ENCODE measurements at regions not wholly inside any gene's neighbourhood (a gene's known extent, or its start where the extent isn't known, plus 50 kb on each side); places are given as distances from the start of the nearest gene placed in this dataset.

DNA sequence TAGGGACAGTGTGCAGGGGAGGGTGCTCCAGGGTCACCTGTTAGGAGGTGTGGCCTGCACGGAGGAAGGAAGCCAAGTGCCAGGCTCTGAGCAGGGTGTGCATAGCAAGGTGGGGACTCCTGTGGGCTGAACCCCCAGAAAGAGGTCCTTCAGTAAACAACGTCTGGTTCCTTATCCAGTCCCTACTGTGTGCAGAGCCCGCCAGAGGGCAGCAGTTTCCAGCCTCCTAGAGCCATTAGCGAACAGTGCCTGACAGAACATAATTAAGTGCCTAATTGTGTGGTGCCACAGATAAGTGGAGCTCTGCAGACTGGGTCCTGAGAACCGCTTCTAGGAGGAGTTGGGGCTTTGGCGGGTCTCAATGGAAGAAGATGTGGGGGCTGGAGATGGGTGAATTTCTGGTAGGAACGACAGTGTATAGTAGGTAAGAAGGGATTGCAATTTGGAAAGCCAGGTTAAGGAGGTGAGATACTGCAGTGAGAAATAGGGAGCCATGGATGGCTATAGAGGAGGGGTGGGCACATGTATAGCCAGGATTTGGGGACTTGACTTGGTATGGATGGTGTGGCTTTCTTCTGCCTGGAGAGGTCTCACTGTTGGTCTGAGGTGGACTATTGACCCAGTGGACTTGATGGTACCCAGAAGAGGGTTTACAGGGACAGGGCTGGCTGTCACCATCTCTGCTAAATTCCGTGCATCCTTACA is 323.1 kb downstream of the ZNF536 start:
- H3K4me3 ChIP-seq (ENCODE audit: low read length in 2 of 2), result no peak overlapping the region
- H3K36me3 ChIP-seq (ENCODE audit: control insufficient read depth in 2 of 2, insufficient read depth in 2 of 2, low read length in 2 of 2), result no peaks in the 10 kb centered on the region
- no peak overlapping the region for H3K9ac ChIP-seq (ENCODE audit: low read length in 2 of 2)
- H3K27ac ChIP-seq (ENCODE audit: low read length), result no peak overlapping the region
- H3K27me3 ChIP-seq (ENCODE audit: control insufficient read depth in 1 of 2, insufficient read depth in 2 of 2, low read length in 2 of 2), result no peaks in the 10 kb centered on the region
- H3K4me1 ChIP-seq (ENCODE audit: control insufficient read depth, insufficient read depth, low read length), result peaks cover 14% of the 10 kb centered on the region
- no peaks in the 10 kb centered on the region for H3K9me3 ChIP-seq (ENCODE audit: control insufficient read depth in 2 of 2, low read length in 2 of 2)

DNA sequence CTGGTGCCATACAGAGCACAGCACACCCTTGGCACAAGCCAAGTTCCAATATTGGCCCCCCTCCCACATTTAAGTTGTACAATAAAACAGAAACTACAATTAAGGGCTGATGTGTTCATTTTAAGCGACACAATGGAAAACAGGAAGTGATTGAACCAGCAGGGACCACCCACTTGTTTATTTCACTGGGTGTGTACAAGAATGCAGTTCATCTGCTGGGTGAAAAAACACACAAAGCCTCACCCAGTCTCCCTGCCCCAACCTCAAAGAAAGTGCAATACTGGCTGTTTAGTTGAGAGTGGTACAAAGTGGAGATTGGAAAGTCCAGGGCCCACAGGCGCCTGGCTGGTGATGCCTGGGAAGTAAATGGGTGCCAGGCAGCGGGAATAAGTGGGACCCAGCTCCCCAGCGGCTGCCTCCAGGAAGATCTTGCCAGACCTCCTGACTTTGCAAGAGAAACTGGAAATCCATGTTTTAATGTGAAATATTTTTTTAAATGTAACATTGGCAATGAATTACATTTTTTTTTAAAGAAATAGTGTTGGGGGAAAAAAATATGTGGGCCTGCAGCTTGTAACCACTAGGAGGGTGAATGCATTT is 322.1 kb downstream of the ZNF536 start:
- Histone ChIP-seq H3K9ac (ENCODE audit: low read length in 2 of 2) (no peak overlapping the region), H3K27ac (ENCODE audit: low read length) (no peak overlapping the region), H3K27me3 (ENCODE audit: control insufficient read depth in 1 of 2, insufficient read depth in 2 of 2, low read length in 2 of 2) (peaks cover 0 to under 1% of the 10 kb centered on the region in 2 donors), H3K4me3 (ENCODE audit: low read length in 2 of 2) (no peak overlapping the region), H3K4me1 (ENCODE audit: control insufficient read depth, insufficient read depth, low read length) (peaks cover 14% of the 10 kb centered on the region), H3K36me3 (ENCODE audit: control insufficient read depth in 2 of 2, insufficient read depth in 2 of 2, low read length in 2 of 2) (no peaks in the 10 kb centered on the region), H3K9me3 (ENCODE audit: control insufficient read depth in 2 of 2, low read length in 2 of 2) (no peaks in the 10 kb centered on the region)

DNA sequence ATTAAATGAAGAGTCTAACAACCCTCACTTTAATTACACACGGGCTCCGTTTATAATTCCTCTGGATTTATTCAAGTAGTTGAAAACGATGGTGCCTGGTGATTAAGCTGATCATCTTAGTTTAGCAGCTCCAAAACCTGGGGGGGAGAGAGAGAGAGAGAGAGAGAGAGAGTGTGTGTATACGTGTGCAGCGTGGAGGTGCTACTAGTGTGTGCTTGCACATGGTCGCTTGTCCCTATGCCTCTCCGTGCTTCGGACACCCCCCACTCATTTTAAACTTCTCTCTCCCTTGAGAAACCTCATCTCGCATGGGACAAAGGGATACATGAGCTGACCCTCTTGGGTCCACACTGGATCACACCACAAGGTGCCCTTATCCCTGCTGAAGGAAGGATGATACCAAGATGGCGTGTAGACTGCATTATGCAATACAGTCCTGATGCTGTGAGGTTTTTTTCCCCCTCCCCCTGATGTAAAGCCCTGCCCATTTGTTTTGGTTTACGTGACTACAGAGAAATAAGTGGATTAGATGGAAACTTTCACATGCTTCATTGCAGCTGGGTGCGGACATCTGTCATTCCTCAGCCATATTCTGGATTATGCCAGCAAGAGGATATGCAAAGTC is 320.8 kb downstream of the ZNF536 start:
- peaks cover 14% of the 10 kb centered on the region for H3K4me1 ChIP-seq (ENCODE audit: control insufficient read depth, insufficient read depth, low read length)
- no peak overlapping the region for H3K27ac ChIP-seq (ENCODE audit: low read length)
- no peaks in the 10 kb centered on the region for H3K9me3 ChIP-seq (ENCODE audit: control insufficient read depth in 2 of 2, low read length in 2 of 2)
- peak overlapping the region; percentile 39 to 72 for H3K4me3 ChIP-seq (ENCODE audit: low read length in 2 of 2)
- H3K36me3 ChIP-seq (ENCODE audit: control insufficient read depth in 2 of 2, insufficient read depth in 2 of 2, low read length in 2 of 2), result no peaks in the 10 kb centered on the region
- H3K27me3 ChIP-seq (ENCODE audit: control insufficient read depth in 1 of 2, insufficient read depth in 2 of 2, low read length in 2 of 2), result peaks cover 3 to 6% of the 10 kb centered on the region in 2 donors
- H3K9ac ChIP-seq (ENCODE audit: low read length in 2 of 2), result peak overlapping the region; percentile 29 to 72

DNA sequence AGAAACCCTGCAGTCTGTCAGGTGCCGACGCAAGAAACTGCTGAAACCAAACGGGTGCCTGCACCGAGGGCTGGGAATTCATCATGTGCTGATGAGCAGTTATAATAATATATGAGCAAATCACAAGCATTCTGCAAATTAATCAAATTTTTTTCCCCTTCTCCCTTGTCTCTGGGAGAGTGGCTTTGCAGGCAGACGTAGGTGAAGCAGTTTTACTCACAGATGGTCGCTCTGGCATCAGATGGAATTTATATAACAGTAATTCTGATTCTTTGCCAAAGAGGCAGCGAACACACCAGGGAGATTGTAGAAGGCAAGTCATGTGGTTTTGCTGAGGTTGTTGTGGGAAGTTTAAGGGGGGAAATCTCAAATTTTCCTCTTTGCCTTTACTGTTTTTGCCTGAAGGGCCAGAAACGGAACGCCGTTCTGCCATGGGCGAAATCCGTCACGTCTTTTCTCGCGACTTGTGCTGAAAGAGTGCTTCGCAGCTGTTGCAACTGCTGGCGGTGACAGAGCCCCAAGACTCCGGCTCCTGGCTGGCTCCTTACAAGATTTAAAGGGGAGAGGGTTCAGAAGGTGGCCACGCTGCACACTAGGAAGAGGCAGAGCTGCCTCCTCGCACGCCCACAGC is 320.1 kb downstream of the ZNF536 start:
- Histone ChIP-seq H3K9ac (ENCODE audit: low read length in 2 of 2) (peak overlapping the region; percentile 29 to 72), H3K36me3 (ENCODE audit: control insufficient read depth in 2 of 2, insufficient read depth in 2 of 2, low read length in 2 of 2) (no peaks in the 10 kb centered on the region), H3K27me3 (ENCODE audit: control insufficient read depth in 1 of 2, insufficient read depth in 2 of 2, low read length in 2 of 2) (peaks cover 3 to 6% of the 10 kb centered on the region in 2 donors), H3K4me1 (ENCODE audit: control insufficient read depth, insufficient read depth, low read length) (peaks cover 14% of the 10 kb centered on the region), H3K27ac (ENCODE audit: low read length) (peak overlapping the region; percentile 2), H3K9me3 (ENCODE audit: control insufficient read depth in 2 of 2, low read length in 2 of 2) (no peaks in the 10 kb centered on the region), H3K4me3 (ENCODE audit: low read length in 2 of 2) (peak overlapping the region; percentile 39 to 72)

DNA sequence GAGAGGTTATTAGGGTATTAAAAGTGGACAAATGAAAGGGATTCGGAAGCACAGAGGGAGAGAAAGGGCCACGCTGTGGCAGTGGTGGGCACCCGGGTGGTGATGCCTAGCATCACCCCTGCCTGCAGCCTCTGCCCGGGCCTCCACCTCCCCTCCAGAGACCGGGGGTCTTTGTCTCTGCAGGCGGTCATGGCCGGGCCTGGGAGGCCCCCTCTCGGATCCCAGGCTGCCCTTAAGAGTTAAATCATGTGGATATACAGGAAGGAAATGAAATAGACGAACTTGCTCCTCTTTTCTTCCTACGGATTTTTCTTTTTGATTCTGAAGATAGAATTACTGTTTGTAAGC is 319.6 kb downstream of the ZNF536 start:
- peaks cover 3 to 6% of the 10 kb centered on the region in 2 donors for H3K27me3 ChIP-seq (ENCODE audit: control insufficient read depth in 1 of 2, insufficient read depth in 2 of 2, low read length in 2 of 2)
- peak overlapping the region in 1 of 2 donors; percentile 72 for H3K4me3 ChIP-seq (ENCODE audit: low read length in 2 of 2)
- no peaks in the 10 kb centered on the region for H3K9me3 ChIP-seq (ENCODE audit: control insufficient read depth in 2 of 2, low read length in 2 of 2)
- no peaks in the 10 kb centered on the region for H3K36me3 ChIP-seq (ENCODE audit: control insufficient read depth in 2 of 2, insufficient read depth in 2 of 2, low read length in 2 of 2)
- no peak overlapping the region for H3K9ac ChIP-seq (ENCODE audit: low read length in 2 of 2)
- peaks cover 14% of the 10 kb centered on the region for H3K4me1 ChIP-seq (ENCODE audit: control insufficient read depth, insufficient read depth, low read length)
- no peak overlapping the region for H3K27ac ChIP-seq (ENCODE audit: low read length)

DNA sequence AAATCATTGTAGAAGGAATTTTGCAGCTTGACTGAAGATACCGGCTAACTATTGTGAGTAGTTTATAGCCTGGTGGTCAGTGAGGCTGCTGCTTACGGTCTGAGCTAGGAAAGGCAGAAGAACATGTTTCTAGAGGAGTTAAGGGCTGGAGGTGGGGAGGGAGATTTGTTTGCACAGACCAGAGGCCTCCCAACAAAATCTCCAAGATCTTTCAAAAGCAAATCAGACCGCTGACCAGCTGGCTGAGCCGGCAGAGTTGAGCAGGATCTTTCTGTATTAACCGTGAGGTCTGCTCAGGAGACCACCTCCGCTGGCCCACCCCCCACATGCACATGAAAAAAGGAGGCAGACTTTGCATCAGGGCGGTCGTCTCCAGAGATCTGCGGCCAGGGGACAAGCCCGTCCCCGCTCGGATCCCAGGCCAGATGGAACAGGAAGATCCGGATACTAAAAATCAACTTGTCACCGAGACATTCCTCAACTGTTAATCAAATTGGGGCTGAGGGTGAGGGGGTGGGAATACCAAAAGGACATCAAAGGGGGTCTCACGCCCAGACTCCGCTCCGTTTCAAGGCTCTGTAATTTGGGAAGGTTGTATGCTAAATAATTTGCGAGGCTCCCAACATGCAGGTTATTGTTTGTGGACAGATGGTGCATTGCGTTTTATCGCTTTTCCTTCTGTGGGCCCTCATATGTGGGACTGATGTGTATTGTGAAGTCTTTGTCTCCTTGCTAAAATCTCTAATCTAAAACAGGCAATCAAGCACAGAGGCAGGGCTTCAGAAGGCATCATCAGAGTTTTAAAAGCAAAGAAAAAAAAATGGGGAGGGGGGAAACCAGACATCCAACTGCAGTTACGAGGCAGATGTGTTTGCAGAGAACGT is 319.0 kb downstream of the ZNF536 start:
- Histone ChIP-seq H3K4me1 (ENCODE audit: control insufficient read depth, insufficient read depth, low read length) (peaks cover 19% of the 10 kb centered on the region), H3K9me3 (ENCODE audit: control insufficient read depth in 2 of 2, low read length in 2 of 2) (no peaks in the 10 kb centered on the region), H3K36me3 (ENCODE audit: control insufficient read depth in 2 of 2, insufficient read depth in 2 of 2, low read length in 2 of 2) (no peaks in the 10 kb centered on the region), H3K27ac (ENCODE audit: low read length) (no peak overlapping the region), H3K27me3 (ENCODE audit: control insufficient read depth in 1 of 2, insufficient read depth in 2 of 2, low read length in 2 of 2) (peaks cover 8 to 12% of the 10 kb centered on the region in 2 donors), H3K9ac (ENCODE audit: low read length in 2 of 2) (no peak overlapping the region), H3K4me3 (ENCODE audit: low read length in 2 of 2) (no peak overlapping the region)

DNA sequence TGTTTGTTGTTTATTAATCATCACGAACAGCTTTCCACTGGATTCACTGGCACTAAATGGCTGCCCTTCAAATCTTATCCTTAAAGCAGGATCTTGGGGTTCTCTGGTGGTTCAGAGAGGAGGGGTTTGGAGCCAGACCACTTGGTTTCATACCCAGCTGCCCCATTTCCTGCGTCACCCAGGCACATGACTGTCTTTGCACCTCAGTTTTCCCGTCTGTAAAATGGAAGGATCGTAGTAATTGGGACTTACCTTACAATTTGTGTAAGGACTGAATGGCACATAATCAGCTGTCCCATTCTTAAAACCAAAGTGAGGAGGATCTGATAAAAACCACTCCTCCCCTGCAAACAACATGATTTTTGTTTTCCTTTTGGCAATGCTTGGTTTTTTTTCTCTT is 318.3 kb downstream of the ZNF536 start:
- Histone ChIP-seq H3K27me3 (ENCODE audit: control insufficient read depth in 1 of 2, insufficient read depth in 2 of 2, low read length in 2 of 2) (peaks cover 15 to 16% of the 10 kb centered on the region in 2 donors), H3K4me1 (ENCODE audit: control insufficient read depth, insufficient read depth, low read length) (peaks cover 20% of the 10 kb centered on the region), H3K36me3 (ENCODE audit: control insufficient read depth in 2 of 2, insufficient read depth in 2 of 2, low read length in 2 of 2) (no peaks in the 10 kb centered on the region), H3K9me3 (ENCODE audit: control insufficient read depth in 2 of 2, low read length in 2 of 2) (no peaks in the 10 kb centered on the region), H3K4me3 (ENCODE audit: low read length in 2 of 2) (no peak overlapping the region), H3K27ac (ENCODE audit: low read length) (no peak overlapping the region), H3K9ac (ENCODE audit: low read length in 2 of 2) (no peak overlapping the region)

DNA sequence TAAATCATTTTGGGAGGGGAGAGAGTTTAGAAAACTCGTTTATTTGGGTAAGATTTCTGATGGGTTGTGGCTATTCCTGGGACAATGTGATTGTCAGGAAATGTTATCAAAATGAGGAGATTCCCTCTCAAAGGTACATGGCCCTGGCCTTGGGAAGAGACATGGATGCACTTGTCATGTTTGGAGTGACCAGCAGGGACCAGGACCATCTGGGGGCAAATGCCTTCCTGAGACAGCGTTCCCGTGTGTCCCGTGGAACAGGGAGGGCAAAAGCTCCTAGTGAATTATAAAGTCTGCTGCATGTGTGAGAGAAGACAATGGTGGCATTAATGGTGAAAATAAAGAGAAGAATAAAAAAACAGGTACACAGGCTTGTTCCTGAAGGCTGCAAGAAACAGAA is 317.3 kb downstream of the ZNF536 start:
- Histone ChIP-seq H3K4me3 (ENCODE audit: low read length in 2 of 2) (no peak overlapping the region), H3K27me3 (ENCODE audit: control insufficient read depth in 1 of 2, insufficient read depth in 2 of 2, low read length in 2 of 2) (peaks cover 18% of the 10 kb centered on the region in 2 donors), H3K9ac (ENCODE audit: low read length in 2 of 2) (no peak overlapping the region), H3K4me1 (ENCODE audit: control insufficient read depth, insufficient read depth, low read length) (peaks cover 20% of the 10 kb centered on the region), H3K9me3 (ENCODE audit: control insufficient read depth in 2 of 2, low read length in 2 of 2) (no peaks in the 10 kb centered on the region), H3K27ac (ENCODE audit: low read length) (no peak overlapping the region), H3K36me3 (ENCODE audit: control insufficient read depth in 2 of 2, insufficient read depth in 2 of 2, low read length in 2 of 2) (no peaks in the 10 kb centered on the region)

DNA sequence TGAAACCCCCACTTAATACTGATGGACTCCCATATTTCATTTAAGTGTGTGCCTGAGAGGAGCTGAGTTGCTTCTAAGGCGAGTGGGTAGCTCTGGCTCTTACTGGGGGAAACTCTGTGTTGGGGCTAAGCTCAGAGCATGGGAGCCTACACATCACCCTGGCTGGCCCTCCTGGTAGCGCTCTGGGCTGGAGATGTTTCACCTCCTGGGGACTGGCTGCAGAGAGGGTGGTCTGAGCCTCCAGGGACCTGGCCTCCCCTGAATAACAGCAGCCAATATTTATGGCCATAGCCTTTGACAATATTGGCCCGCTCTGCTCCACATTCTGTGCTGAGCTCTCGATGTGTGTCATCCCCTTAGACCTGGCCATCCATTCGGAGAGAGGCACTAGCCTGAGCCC is 316.5 kb downstream of the ZNF536 start:
- H3K27me3 ChIP-seq (ENCODE audit: control insufficient read depth in 1 of 2, insufficient read depth in 2 of 2, low read length in 2 of 2), result peaks cover 18% of the 10 kb centered on the region in 2 donors
- no peak overlapping the region for H3K27ac ChIP-seq (ENCODE audit: low read length)
- H3K36me3 ChIP-seq (ENCODE audit: control insufficient read depth in 2 of 2, insufficient read depth in 2 of 2, low read length in 2 of 2), result no peaks in the 10 kb centered on the region
- no peak overlapping the region for H3K4me3 ChIP-seq (ENCODE audit: low read length in 2 of 2)
- peaks cover 20% of the 10 kb centered on the region for H3K4me1 ChIP-seq (ENCODE audit: control insufficient read depth, insufficient read depth, low read length)
- H3K9ac ChIP-seq (ENCODE audit: low read length in 2 of 2), result no peak overlapping the region
- H3K9me3 ChIP-seq (ENCODE audit: control insufficient read depth in 2 of 2, low read length in 2 of 2), result no peaks in the 10 kb centered on the region

Measured in stomach smooth muscle (tissue), 2 donors.